ENCODE measurements at regions not wholly inside any gene's neighbourhood (a gene's known extent, or its start where the extent isn't known, plus 50 kb on each side); places are given as distances from the start of the nearest gene placed in this dataset.
"Not testable (repeated sequence)": the region's sequence is repeated elsewhere in the genome, so short reads cannot be mapped to it uniquely, and the experiment has no call there.

DNA sequence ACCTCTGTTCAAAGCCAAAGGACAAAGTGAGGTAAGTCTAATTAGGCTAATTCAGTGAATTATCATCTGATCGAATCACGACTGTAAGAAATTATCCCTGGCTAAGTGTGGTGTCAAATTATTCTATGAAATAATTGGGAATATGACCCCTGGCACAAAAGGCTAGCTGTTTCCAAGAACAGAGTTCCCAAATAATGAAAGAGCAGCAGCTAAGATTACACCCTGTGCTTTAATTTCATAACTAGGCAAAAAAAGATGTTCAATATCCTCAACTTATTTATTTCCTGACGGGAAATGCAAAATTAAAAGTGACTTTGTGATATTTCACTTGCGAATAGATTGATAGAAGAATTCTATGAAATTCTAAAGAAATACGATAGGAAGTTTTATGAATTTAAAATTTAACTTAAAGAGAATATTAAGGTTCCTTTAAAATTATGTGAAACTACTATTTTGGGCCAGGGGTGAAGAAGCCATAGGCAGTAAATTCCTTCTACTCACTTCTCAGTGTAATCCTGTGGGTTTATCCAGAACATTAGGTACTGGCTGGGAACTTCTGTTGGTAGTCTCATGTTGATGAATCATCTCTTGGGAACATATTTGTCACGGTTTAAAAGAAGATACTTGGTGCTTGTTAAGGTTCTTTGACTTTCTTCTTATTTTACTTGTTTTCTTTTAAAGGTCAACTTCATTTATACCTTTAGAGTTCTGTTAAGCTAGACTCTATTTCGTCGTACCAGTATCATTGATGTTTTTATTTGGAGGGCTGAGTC, 148.5 kb downstream of the POLR1F start:
- no peaks in the 10 kb centered on the region for H3K27me3 ChIP-seq
- H3K4me1 ChIP-seq, result no peaks in the 10 kb centered on the region
- WGBS, 2 donors (ENCODE audit: low coverage in 1 of 2), result 60% methylated on average over 8 of the region's 8 CpGs
- no peak overlapping the region for H3K27ac ChIP-seq
- H3K9me3 ChIP-seq, result no peaks in the 10 kb centered on the region
- ATAC-seq, result peak; percentile 69
- H3K4me3 ChIP-seq, result no peak overlapping the region
- TF ChIP-seq POLR2AphosphoS5 (IDR thresholded peaks at IDR 0.05) (peak; percentile 44), EP300 (IDR thresholded peaks at IDR 0.05) (no peak), POLR2A (IDR thresholded peaks at IDR 0.05) (no peak)
- TF ChIP-seq, protein P1, sequence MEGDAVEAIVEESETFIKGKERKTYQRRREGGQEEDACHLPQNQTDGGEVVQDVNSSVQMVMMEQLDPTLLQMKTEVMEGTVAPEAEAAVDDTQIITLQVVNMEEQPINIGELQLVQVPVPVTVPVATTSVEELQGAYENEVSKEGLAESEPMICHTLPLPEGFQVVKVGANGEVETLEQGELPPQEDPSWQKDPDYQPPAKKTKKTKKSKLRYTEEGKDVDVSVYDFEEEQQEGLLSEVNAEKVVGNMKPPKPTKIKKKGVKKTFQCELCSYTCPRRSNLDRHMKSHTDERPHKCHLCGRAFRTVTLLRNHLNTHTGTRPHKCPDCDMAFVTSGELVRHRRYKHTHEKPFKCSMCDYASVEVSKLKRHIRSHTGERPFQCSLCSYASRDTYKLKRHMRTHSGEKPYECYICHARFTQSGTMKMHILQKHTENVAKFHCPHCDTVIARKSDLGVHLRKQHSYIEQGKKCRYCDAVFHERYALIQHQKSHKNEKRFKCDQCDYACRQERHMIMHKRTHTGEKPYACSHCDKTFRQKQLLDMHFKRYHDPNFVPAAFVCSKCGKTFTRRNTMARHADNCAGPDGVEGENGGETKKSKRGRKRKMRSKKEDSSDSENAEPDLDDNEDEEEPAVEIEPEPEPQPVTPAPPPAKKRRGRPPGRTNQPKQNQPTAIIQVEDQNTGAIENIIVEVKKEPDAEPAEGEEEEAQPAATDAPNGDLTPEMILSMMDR (IDR thresholded peaks at IDR 0.05), result no peak
- no peaks in the 10 kb centered on the region for H3K36me3 ChIP-seq

DNA sequence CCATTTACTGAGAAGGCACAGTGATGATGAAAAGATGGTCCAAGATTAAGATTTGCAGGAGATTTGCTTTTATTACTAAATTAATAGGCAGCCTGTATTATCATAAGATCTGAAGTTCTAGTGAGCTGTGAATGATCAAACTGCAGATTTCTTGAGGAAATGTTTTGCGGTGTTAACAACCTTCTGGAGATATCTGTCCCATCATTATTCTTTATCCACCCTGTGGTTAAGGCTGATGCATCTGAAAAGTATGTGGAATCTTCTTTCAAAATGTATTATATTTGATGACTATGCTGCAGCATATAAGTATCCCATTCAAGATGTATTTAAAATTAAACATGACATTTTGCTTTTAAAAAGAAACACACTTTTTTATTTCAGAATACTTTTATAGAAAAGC, 150.3 kb downstream of the POLR1F start:
- Histone ChIP-seq H3K9me3 (no peaks in the 10 kb centered on the region), H3K4me1 (no peaks in the 10 kb centered on the region), H3K27ac (no peak overlapping the region), H3K36me3 (no peaks in the 10 kb centered on the region), H3K27me3 (no peaks in the 10 kb centered on the region), H3K4me3 (no peak overlapping the region)
- no peak for TF ChIP-seq POLR2AphosphoS5 (IDR thresholded peaks at IDR 0.05)
- no peak for TF ChIP-seq POLR2A (IDR thresholded peaks at IDR 0.05)
- TF ChIP-seq, protein P1 (IDR thresholded peaks at IDR 0.05), result no peak
- TF ChIP-seq EP300 (IDR thresholded peaks at IDR 0.05), result no peak
- WGBS, 2 donors (ENCODE audit: low coverage in 1 of 2), result 88 to 94% methylated on average over 1 of the region's 1 CpG
- no peak for ATAC-seq

DNA sequence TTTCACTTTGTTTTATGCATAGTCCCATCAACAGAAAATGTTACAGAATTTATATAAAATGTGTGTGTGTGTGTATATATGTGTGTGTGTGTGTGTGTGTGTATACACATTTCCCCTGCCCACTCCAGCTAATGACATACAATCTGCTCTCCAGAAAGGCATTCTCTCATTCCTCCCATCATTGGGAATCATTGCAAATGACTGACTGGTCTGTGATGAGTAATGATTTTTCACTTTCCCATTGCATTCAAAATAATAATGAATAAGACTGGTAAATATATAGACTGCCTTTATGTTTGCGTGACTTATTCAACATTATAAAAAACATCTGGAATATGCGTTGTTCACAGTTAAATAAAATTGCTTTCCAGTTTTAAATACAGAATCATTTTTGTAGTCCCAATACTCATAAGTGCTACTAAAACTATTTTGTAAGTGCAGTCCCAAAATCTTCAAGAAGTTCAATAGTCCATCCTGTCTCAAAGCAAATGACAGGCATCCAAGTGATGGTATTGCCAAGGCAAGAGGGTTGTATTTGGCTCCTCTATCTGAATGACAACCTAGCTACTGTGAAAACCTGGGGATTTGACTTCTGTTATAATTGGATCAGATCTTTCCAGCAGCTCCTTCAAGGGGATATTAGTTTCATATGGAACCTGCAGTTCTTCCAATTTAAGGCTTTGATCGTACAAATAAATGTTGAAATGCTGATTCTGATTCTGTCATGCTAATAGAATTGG, 150.9 kb downstream of the POLR1F start:
- Histone ChIP-seq H3K4me3 (no peak overlapping the region), H3K36me3 (no peaks in the 10 kb centered on the region), H3K4me1 (no peaks in the 10 kb centered on the region), H3K27ac (no peak overlapping the region), H3K9me3 (no peaks in the 10 kb centered on the region), H3K27me3 (no peaks in the 10 kb centered on the region)
- no peak for TF ChIP-seq EP300 (IDR thresholded peaks at IDR 0.05)
- no peak for TF ChIP-seq POLR2AphosphoS5 (IDR thresholded peaks at IDR 0.05)
- no peak for TF ChIP-seq POLR2A (IDR thresholded peaks at IDR 0.05)
- TF ChIP-seq, protein P1 (IDR thresholded peaks at IDR 0.05), result no peak
- no peak for ATAC-seq
- WGBS, 2 donors (ENCODE audit: low coverage in 1 of 2), result 84 to 86% methylated on average over 3 of the region's 3 CpGs

DNA sequence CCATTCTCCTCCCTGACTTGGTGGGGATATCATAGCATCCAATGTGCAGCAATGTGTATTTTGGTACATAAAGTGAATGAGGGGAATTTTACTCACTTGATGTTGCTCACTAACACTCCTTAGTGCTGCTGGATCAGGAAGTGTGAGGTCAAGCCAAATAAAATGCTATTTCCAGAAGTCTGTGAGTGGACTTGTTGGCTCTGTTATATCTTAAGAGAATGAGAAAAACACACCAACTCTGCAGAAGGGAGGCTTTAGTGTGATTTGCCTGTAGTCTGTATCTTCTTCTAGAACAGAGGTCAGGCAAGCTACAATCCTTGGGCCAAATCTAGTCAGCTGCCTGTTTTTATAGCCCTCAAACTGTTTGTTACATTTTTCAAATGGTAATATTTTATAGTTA, 154.3 kb downstream of the POLR1F start:
- Histone ChIP-seq H3K27me3 (no peaks in the 10 kb centered on the region), H3K4me1 (no peaks in the 10 kb centered on the region), H3K4me3 (no peak overlapping the region), H3K9me3 (no peaks in the 10 kb centered on the region), H3K27ac (no peak overlapping the region), H3K36me3 (no peaks in the 10 kb centered on the region)
- TF ChIP-seq POLR2AphosphoS5 (IDR thresholded peaks at IDR 0.05), result no peak
- TF ChIP-seq EP300 (IDR thresholded peaks at IDR 0.05), result no peak
- TF ChIP-seq POLR2A (IDR thresholded peaks at IDR 0.05), result no peak
- TF ChIP-seq, protein P1 (IDR thresholded peaks at IDR 0.05), result no peak
- no peak for ATAC-seq

DNA sequence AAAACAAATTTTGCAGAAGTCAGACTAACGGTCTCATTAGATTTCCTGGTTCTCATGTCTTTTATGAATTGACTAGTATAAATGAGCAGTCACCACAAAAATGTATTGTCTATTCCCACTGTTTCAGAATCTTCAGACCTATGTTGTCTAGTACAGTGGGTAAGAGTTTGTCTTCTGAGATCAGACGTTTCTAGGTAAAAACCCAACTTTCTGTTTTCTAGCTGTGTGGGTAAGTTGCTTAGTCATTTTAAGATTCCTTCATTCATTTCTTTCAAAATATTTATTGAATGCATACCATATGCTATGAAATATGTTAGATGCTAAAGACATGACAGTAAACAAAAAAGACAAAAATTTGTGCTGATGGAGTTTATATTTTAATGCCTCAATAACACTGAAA, 156.3 kb downstream of the POLR1F start:
- Histone ChIP-seq H3K27me3 (no peaks in the 10 kb centered on the region), H3K27ac (no peak overlapping the region), H3K4me3 (no peak overlapping the region), H3K9me3 (no peaks in the 10 kb centered on the region), H3K4me1 (no peaks in the 10 kb centered on the region), H3K36me3 (no peaks in the 10 kb centered on the region)
- no peak for TF ChIP-seq POLR2AphosphoS5 (IDR thresholded peaks at IDR 0.05)
- no peak for TF ChIP-seq EP300 (IDR thresholded peaks at IDR 0.05)
- no peak for TF ChIP-seq POLR2A (IDR thresholded peaks at IDR 0.05)
- TF ChIP-seq, protein P1 (IDR thresholded peaks at IDR 0.05), result no peak
- ATAC-seq, result no peak
- 73 to 91% methylated on average over 2 of the region's 2 CpGs for WGBS, 2 donors (ENCODE audit: low coverage in 1 of 2)

DNA sequence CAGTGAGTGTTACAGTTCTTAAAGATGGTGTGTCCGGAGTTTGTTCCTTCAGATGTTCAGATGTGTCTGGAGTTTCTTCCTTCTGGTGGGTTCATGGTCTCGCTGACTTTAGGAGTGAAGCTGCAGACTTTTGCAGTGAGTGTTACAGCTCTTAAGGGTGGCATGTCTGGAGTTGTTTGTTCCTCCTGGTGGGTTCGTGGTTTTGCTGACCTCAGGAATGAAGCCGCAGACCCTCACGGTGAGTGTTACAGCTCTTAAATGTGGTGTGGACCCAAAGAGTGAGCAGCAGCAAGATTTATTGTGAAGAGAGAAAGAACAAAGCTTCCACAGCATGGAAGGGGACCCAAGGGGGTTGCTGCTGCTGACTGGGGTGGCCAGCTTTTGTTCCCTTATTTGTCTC, 159.6 kb downstream of the POLR1F start:
- H3K36me3 ChIP-seq, H3K4me1 ChIP-seq, H3K27ac ChIP-seq, ATAC-seq, H3K9me3 ChIP-seq, H3K4me3 ChIP-seq, H3K27me3 ChIP-seq: not testable (repeated sequence)
- 80 to 89% methylated on average over 2 to 4 of the region's 5 CpGs for WGBS, 2 donors (ENCODE audit: low coverage in 1 of 2)

All from gastroesophageal sphincter (tissue), 4 donors.